ENCODE measurements at regions not wholly inside any gene's neighbourhood (a gene's known extent, or its start where the extent isn't known, plus 50 kb on each side); places are given as distances from the start of the nearest gene placed in this dataset.
"Not testable (repeated sequence)": the region's sequence is repeated elsewhere in the genome, so short reads cannot be mapped to it uniquely, and the experiment has no call there.

DNA sequence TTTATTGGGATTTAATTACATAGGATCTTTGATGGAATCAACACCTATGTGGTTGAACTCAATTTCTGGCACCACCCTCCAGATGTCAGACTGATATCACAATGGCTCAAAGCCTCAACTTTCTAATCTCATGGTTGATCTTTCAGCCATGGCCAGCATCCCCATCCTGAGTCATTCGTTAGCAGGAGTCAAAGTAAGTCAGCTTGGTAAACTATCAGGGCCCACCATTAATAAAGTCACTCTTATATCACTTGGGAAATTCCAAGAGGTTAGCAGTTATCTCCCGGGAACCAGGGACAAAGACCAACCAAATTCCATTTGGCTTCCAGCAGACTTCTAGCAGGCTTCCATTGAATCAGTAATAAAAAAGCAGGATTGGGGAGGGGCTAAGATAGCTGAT is 50.7 kb upstream of the TNFSF4 start:
- H3K9me3 ChIP-seq: no peaks in the 10 kb centered on the region
- no peak overlapping the region for H3K27ac ChIP-seq
- DNase-seq (ENCODE audit: low read depth in 1 of 2, low spot score in 1 of 2) (no peak), FAIRE-seq (no peak), ATAC-seq (no peak)
- TF ChIP-seq, protein P1, sequence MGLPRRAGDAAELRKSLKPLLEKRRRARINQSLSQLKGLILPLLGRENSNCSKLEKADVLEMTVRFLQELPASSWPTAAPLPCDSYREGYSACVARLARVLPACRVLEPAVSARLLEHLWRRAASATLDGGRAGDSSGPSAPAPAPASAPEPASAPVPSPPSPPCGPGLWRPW (IDR thresholded peaks at IDR 0.05): no peak
- TF ChIP-seq, protein P2, sequence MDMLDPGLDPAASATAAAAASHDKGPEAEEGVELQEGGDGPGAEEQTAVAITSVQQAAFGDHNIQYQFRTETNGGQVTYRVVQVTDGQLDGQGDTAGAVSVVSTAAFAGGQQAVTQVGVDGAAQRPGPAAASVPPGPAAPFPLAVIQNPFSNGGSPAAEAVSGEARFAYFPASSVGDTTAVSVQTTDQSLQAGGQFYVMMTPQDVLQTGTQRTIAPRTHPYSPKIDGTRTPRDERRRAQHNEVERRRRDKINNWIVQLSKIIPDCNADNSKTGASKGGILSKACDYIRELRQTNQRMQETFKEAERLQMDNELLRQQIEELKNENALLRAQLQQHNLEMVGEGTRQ (IDR thresholded peaks at IDR 0.05): no peak
- TF ChIP-seq, protein P3, sequence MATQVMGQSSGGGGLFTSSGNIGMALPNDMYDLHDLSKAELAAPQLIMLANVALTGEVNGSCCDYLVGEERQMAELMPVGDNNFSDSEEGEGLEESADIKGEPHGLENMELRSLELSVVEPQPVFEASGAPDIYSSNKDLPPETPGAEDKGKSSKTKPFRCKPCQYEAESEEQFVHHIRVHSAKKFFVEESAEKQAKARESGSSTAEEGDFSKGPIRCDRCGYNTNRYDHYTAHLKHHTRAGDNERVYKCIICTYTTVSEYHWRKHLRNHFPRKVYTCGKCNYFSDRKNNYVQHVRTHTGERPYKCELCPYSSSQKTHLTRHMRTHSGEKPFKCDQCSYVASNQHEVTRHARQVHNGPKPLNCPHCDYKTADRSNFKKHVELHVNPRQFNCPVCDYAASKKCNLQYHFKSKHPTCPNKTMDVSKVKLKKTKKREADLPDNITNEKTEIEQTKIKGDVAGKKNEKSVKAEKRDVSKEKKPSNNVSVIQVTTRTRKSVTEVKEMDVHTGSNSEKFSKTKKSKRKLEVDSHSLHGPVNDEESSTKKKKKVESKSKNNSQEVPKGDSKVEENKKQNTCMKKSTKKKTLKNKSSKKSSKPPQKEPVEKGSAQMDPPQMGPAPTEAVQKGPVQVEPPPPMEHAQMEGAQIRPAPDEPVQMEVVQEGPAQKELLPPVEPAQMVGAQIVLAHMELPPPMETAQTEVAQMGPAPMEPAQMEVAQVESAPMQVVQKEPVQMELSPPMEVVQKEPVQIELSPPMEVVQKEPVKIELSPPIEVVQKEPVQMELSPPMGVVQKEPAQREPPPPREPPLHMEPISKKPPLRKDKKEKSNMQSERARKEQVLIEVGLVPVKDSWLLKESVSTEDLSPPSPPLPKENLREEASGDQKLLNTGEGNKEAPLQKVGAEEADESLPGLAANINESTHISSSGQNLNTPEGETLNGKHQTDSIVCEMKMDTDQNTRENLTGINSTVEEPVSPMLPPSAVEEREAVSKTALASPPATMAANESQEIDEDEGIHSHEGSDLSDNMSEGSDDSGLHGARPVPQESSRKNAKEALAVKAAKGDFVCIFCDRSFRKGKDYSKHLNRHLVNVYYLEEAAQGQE (IDR thresholded peaks at IDR 0.05): no peak
- TF ChIP-seq GATA3 (IDR thresholded peaks at IDR 0.05; ENCODE audit: borderline replicate concordance) (no peak), NFE2L2 (conservative IDR thresholded peaks at IDR 0.05; ENCODE audit: low read length) (no peak), RCOR1 (IDR thresholded peaks at IDR 0.05; ENCODE audit: low read depth, low read length) (no peak), KDM5A (IDR thresholded peaks at IDR 0.05) (no peak), JUN (IDR thresholded peaks at IDR 0.05) (no peak), ZFP36 (IDR thresholded peaks at IDR 0.05; ENCODE audit: borderline replicate concordance, partially characterized antibody) (no peak), RNF2 (IDR thresholded peaks at IDR 0.05; ENCODE audit: borderline replicate concordance, low read depth) (no peak), CHD2 (IDR thresholded peaks at IDR 0.05; ENCODE audit: low read length, partially characterized antibody) (no peak), RFX5 (IDR thresholded peaks at IDR 0.05) (no peak), CBX2 (IDR thresholded peaks at IDR 0.05; ENCODE audit: borderline replicate concordance, low read depth) (no peak), ESRRA (IDR thresholded peaks at IDR 0.05; ENCODE audit: borderline replicate concordance, low read length) (no peak), EP300 (IDR thresholded peaks at IDR 0.05) (no peak), CEBPB (IDR thresholded peaks at IDR 0.05) (no peak), MYC (IDR thresholded peaks at IDR 0.05; ENCODE audit: borderline replicate concordance, low read length) (no peak)
- TF ChIP-seq, protein P4, sequence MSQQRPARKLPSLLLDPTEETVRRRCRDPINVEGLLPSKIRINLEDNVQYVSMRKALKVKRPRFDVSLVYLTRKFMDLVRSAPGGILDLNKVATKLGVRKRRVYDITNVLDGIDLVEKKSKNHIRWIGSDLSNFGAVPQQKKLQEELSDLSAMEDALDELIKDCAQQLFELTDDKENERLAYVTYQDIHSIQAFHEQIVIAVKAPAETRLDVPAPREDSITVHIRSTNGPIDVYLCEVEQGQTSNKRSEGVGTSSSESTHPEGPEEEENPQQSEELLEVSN (IDR thresholded peaks at IDR 0.05; ENCODE audit: borderline replicate concordance, low read depth): no peak
- 60% methylated on average over 2 of the region's 2 CpGs for WGBS (ENCODE audit: missing lambda C conversion rate)
- ChIA-PET CTCF (no interaction called here), POLR2A (no interaction called here)
- H3K4me3 ChIP-seq: no peak overlapping the region
- H3K4me2 ChIP-seq: no peak overlapping the region
- no peaks in the 10 kb centered on the region for H3K4me1 ChIP-seq

DNA sequence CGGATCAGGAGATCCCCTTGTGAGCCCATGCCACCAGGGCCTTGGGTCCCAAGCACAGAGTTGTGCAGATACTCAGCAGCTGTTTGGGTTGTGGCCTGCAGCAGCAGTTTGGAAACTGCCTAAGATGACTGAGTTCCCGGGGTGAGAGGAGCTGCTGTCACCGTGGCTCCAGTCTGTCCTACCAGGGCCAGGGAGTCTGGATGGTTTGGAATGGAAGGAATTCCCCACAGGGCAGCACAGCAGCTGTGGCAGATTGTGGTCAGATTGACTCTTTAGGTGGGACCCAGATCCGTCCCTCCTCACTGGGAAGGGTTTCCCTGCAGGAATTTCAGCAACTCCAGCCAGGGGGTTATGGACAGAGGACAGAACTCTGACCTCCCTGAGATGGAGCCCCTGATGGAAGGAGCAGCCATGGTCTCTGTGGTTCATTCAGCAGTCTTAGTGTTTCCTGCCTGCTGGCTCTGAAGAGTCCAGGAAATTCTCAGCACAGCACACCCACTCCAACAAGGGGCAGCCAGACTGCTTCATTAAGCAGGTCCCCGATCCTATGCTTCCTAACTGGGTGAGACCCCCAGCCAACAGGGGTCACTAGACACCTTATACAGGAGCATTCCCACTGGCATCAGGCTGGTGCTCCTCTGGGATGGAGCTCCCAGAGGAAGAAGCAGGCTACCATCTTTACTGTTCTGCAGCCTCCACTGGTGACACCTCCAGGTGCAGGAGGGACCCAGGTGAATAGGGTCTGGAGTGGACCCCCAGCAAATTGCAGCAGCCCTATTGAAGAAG is 51.5 kb upstream of the TNFSF4 start:
- CTCF ChIA-PET: interaction anchor here (0.6 to 1.1 kb wide), 3 partner anchors 36 to 156 kb away, joined by 3 read pairs; no protein-coding TSS in a partner anchor
- Histone ChIP-seq H3K27ac (no peak overlapping the region), H3K4me1 (no peaks in the 10 kb centered on the region), H3K9me3 (no peaks in the 10 kb centered on the region), H3K4me3 (no peak overlapping the region), H3K4me2 (no peak overlapping the region)
- WGBS (ENCODE audit: missing lambda C conversion rate): 38% methylated on average over 4 of the region's 5 CpGs
- ATAC-seq (no peak), FAIRE-seq (no peak), DNase-seq (ENCODE audit: low read depth in 1 of 2, low spot score in 1 of 2) (no peak)
- POLR2A ChIA-PET: no interaction called here
- TF ChIP-seq, protein P5, sequence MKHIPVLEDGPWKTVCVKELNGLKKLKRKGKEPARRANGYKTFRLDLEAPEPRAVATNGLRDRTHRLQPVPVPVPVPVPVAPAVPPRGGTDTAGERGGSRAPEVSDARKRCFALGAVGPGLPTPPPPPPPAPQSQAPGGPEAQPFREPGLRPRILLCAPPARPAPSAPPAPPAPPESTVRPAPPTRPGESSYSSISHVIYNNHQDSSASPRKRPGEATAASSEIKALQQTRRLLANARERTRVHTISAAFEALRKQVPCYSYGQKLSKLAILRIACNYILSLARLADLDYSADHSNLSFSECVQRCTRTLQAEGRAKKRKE (CRISPR knock-in tag; IDR thresholded peaks at IDR 0.05; ENCODE audit: low read depth): no peak
- TF ChIP-seq, protein P4 (IDR thresholded peaks at IDR 0.05; ENCODE audit: borderline replicate concordance, low read depth): no peak
- TF ChIP-seq HOXB13 (CRISPR knock-in tag; IDR thresholded peaks at IDR 0.05; ENCODE audit: low read depth) (no peak), TP53 (CRISPR knock-in tag; IDR thresholded peaks at IDR 0.05) (no peak), MYC (IDR thresholded peaks at IDR 0.05; ENCODE audit: borderline replicate concordance, low read length) (no peak)

DNA sequence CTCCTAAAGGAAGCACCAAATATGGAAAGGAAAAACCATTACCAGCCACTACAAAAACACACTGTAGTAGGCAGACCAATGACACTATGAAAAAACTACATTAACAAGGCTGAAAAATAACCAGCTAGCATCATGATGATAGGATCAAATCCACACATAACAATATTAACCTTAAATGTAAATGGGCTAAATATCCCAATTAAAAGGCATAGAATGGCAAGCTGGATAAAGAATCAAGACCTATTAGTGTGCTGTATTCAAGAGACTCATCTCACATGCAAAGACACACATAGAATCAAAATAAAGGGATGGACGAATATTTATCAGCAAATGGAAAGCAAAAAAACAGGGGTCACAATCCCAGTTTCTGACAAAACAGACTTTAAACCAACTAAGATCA is 53.2 kb upstream of the TNFSF4 start:
- DNase-seq (ENCODE audit: low read depth in 1 of 2, low spot score in 1 of 2); H3K4me1 ChIP-seq; H3K4me2 ChIP-seq; ATAC-seq; POLR2A ChIA-PET; H3K9me3 ChIP-seq; H3K4me3 ChIP-seq; FAIRE-seq; H3K27ac ChIP-seq; CTCF ChIA-PET: not testable (repeated sequence)
- 32% methylated on average over 1 of the region's 1 CpG for WGBS (ENCODE audit: missing lambda C conversion rate)
